PC-3 (cell line): ENCODE measurements at regions not wholly inside any gene's neighbourhood (a gene's known extent, or its start where the extent isn't known, plus 50 kb on each side); places are given as distances from the start of the nearest gene placed in this dataset.

Experiments used
- ATAC-seq: fragments of 200-7000 bp; cut with Tn5 transposase; 2 replicates; pipeline ENCODE4 v1.9.1; 2020; ENCODE audit warnings: mild to moderate bottlenecking, moderate library complexity
- BruUV-seq: library from RNA; stranded (reverse); fragments of 400-500 nt; replicated peaks from 2 replicates; lab custom pipeline; 2021; lab: Mats Ljungman, UMichigan
- CTCF ChIA-PET: fragments of 300-600 bp; sonication (Branson Sonifier 250); formaldehyde crosslinking; loops from one replicate; lab custom pipeline; 2022; ENCODE audit warnings: antibody characterized with exemption; lab: Charles Lee
- POLR2A ChIA-PET: fragments of 300-600 bp; sonication (Branson Sonifier 250); formaldehyde crosslinking; loops from one replicate; lab custom pipeline; 2022; ENCODE audit warnings: antibody characterized with exemption; ENCODE audit not compliant: unreplicated experiment; lab: Charles Lee
- DNase-seq: peaks from one replicate; pipeline ENCODE4 v3.0.0-alpha.2; 2015
- H2AFZ ChIP-seq: fragments of 300-600 bp; sonication (generic); 2 replicates; pipeline ENCODE4 v1.6.0; 2016; ENCODE audit warnings: antibody characterized with exemption, low read length
- H3F3A ChIP-seq: fragments of 300-600 bp; sonication (generic); one replicate; pipeline ENCODE4 v1.6.0; 2017; ENCODE audit warnings: antibody characterized with exemption, low read length, control low read depth, mild to moderate bottlenecking; ENCODE audit not compliant: unreplicated experiment
- H3K27ac ChIP-seq: fragments of 300-600 bp; sonication (generic); 2 replicates; pipeline ENCODE4 v1.5.1; 2016; ENCODE audit warnings: mild to moderate bottlenecking, low read length
- H3K27me3 ChIP-seq: fragments of 300-600 bp; sonication (generic); 2 replicates; pipeline ENCODE4 v1.6.1; 2016; ENCODE audit warnings: low read length, mixed read lengths
- H3K36me3 ChIP-seq: fragments of 300-600 bp; sonication (generic); 2 replicates; pipeline ENCODE4 v1.6.1; 2016; ENCODE audit warnings: low read depth, mixed run types, low read length, mixed read lengths
- H3K4me1 ChIP-seq: fragments of 300-600 bp; sonication (generic); 2 replicates; pipeline ENCODE4 v1.5.1; 2016; ENCODE audit warnings: low read length; ENCODE audit not compliant: insufficient read depth
- H3K4me2 ChIP-seq: fragments of 300-600 bp; sonication (generic); 2 replicates; pipeline ENCODE4 v1.6.0; 2016; ENCODE audit warnings: low read length
- H3K4me3 ChIP-seq: fragments of 300-600 bp; sonication (generic); 2 replicates; pipeline ENCODE4 v1.5.1; 2016; ENCODE audit warnings: mild to moderate bottlenecking, low read length, mixed read lengths
- H3K79me2 ChIP-seq: fragments of 300-600 bp; sonication (generic); 2 replicates; pipeline ENCODE4 v1.6.1; 2017; ENCODE audit warnings: low read length, mixed read lengths
- H3K9ac ChIP-seq: fragments of 300-600 bp; sonication (generic); 2 replicates; pipeline ENCODE4 v1.6.0; 2016; ENCODE audit warnings: mild to moderate bottlenecking, low read length
- H3K9me2 ChIP-seq: fragments of 300-600 bp; sonication (generic); replicated peaks from 2 replicates; pipeline ENCODE4 v1.6.1; 2016; ENCODE audit warnings: mixed run types, low read length, mixed read lengths
- H3K9me3 ChIP-seq: fragments of 300-600 bp; sonication (generic); 2 replicates; pipeline ENCODE4 v1.6.1; 2016; ENCODE audit warnings: low read length, mixed read lengths
- H4K20me1 ChIP-seq: fragments of 300-600 bp; sonication (generic); 2 replicates; pipeline ENCODE4 v1.6.1; 2016; ENCODE audit warnings: low read length, mixed read lengths
- CTCF ChIP-seq: fragments of 300-600 bp; sonication (generic); conservative IDR thresholded peaks from 2 replicates; pipeline ENCODE4 v1.5.1; 2017; ENCODE audit warnings: antibody characterized with exemption, low read depth, mild to moderate bottlenecking, low read length
- EZH2 ChIP-seq: fragments of 300-600 bp; sonication (generic); IDR thresholded peaks from one replicate; pipeline ENCODE4 v1.6.1; 2017; ENCODE audit warnings: antibody characterized with exemption, mild to moderate bottlenecking, low read length; ENCODE audit not compliant: unreplicated experiment
- EZH2phosphoT487 ChIP-seq: fragments of 300-600 bp; sonication (generic); IDR thresholded peaks from 2 replicates; pipeline ENCODE4 v1.6.1; 2018; ENCODE audit warnings: mild to moderate bottlenecking, antibody characterized with exemption, low read length, borderline replicate concordance
- intact Hi-C: fragments of 100-400 bp; cut with micrococcal nuclease; formaldehyde crosslinking; loops from 2 replicates; pipeline ENCODE4 v1.9.0; 2023

GRCh38 chr2:234341306-234341985 lies 155.4 kb downstream of the ARL4C start:
- BruUV-seq = no TSS peak
- intact Hi-C loops = no loop called here
- Histone ChIP-seq H3F3A (no peaks in the 10 kb centered on the region), H3K36me3 (no peaks in the 10 kb centered on the region), H3K9me2 (no peaks in the 10 kb centered on the region), H3K9me3 (no peaks in the 10 kb centered on the region), H3K79me2 (no peaks in the 10 kb centered on the region), H3K27me3 (no peaks in the 10 kb centered on the region), H2AFZ (no peak overlapping the region), H3K4me2 (no peak overlapping the region), H4K20me1 (no peaks in the 10 kb centered on the region), H3K27ac (no peak overlapping the region), H3K9ac (no peak overlapping the region), H3K4me1 (no peaks in the 10 kb centered on the region), H3K4me3 (no peak overlapping the region)
- no peak for TF ChIP-seq EZH2phosphoT487
- TF ChIP-seq EZH2 = no peak
- no peak for TF ChIP-seq CTCF
- CTCF ChIA-PET = no interaction called here
- no peak for ATAC-seq
- POLR2A ChIA-PET = interaction anchor here (0.5 kb wide), 1 partner anchor 138 kb away, joined by 3 read pairs; no protein-coding TSS in a partner anchor
- DNase-seq = no peak

- Histone ChIP-seq H3K4me2 (no peak overlapping the region), H3K4me3 (no peak overlapping the region), H3K27ac (no peak overlapping the region), H3K9ac (no peak overlapping the region), H3K36me3 (no peaks in the 10 kb centered on the region), H3K9me2 (no peaks in the 10 kb centered on the region), H3K79me2 (no peaks in the 10 kb centered on the region), H3K4me1 (no peaks in the 10 kb centered on the region), H4K20me1 (no peaks in the 10 kb centered on the region), H3K27me3 (no peaks in the 10 kb centered on the region), H3F3A (no peaks in the 10 kb centered on the region), H2AFZ (no peak overlapping the region), H3K9me3 (no peaks in the 10 kb centered on the region)
- POLR2A ChIA-PET = no interaction called here
- TF ChIP-seq EZH2phosphoT487 (no peak), EZH2 (no peak)
- intact Hi-C loops = no loop called here
- ATAC-seq (no peak), DNase-seq (no peak)
- CTCF ChIA-PET = no interaction called here
- BruUV-seq = no TSS peak
Observed at GRCh38 chr2:234339501-234339900, 157.4 kb downstream of the ARL4C start.

- H2AFZ ChIP-seq = no peak overlapping the region
- H3K9me2 ChIP-seq = no peaks in the 10 kb centered on the region
- H3K36me3 ChIP-seq = no peaks in the 10 kb centered on the region
- ATAC-seq (no peak), DNase-seq (no peak)
- intact Hi-C loops = no loop called here
- H3F3A ChIP-seq = no peaks in the 10 kb centered on the region
- H3K27ac ChIP-seq = no peak overlapping the region
- H3K4me1 ChIP-seq = no peaks in the 10 kb centered on the region
- POLR2A ChIA-PET = no interaction called here
- no peaks in the 10 kb centered on the region for H3K27me3 ChIP-seq
- no peak overlapping the region for H3K4me2 ChIP-seq
- H3K9ac ChIP-seq = no peak overlapping the region
- no peaks in the 10 kb centered on the region for H4K20me1 ChIP-seq
- no peak overlapping the region for H3K4me3 ChIP-seq
- BruUV-seq = no TSS peak
- TF ChIP-seq EZH2 = no peak
- TF ChIP-seq EZH2phosphoT487 = no peak
- TF ChIP-seq CTCF = no peak
- no peaks in the 10 kb centered on the region for H3K9me3 ChIP-seq
- CTCF ChIA-PET = no interaction called here
- no peaks in the 10 kb centered on the region for H3K79me2 ChIP-seq
Observed at GRCh38 chr2:234339011-234339410, 157.9 kb downstream of the ARL4C start.
